HepG2 (cell line): ENCODE measurements at regions not wholly inside any gene's neighbourhood (a gene's known extent, or its start where the extent isn't known, plus 50 kb on each side); places are given as distances from the start of the nearest gene placed in this dataset.
A peak's percentile ranks its signal among the peaks of the same experiment; 100 is the strongest.

Experiments used
- CBX2 ChIP-seq, 2 experiments: fragments of 200-600 bp in 1 of 2; sonication (generic); formaldehyde crosslinking in 1 of 2; IDR thresholded peaks; 2 replicates each; pipeline versions ENCODE4 v1.7.0 to v1.8.1; 2018 to 2022; ENCODE audit warnings: low read depth in 2 of 2, low read length in 1 of 2, mild to moderate bottlenecking in 1 of 2, missing genetic modification reagents in 1 of 2
- CREB3 ChIP-seq: sonication (generic); formaldehyde crosslinking; IDR thresholded peaks from 2 replicates; pipeline ENCODE4 v1.5.0; 2020; ENCODE audit warnings: missing genetic modification reagents
- MED13 ChIP-seq: sonication (generic); formaldehyde crosslinking; IDR thresholded peaks from 2 replicates; pipeline ENCODE4 v1.5.0; 2020; ENCODE audit warnings: missing genetic modification reagents
- NFE2 ChIP-seq: sonication (generic); formaldehyde crosslinking; IDR thresholded peaks from 2 replicates; pipeline ENCODE4 v1.4.0; 2020; ENCODE audit warnings: missing genetic modification reagents
- SRSF9 ChIP-seq: fragments of 200-400 bp; formaldehyde crosslinking; IDR thresholded peaks from 2 replicates; pipeline ENCODE4 v1.6.1; 2018; ENCODE audit warnings: borderline replicate concordance, mild to moderate bottlenecking, low read depth, low read length; ENCODE audit not compliant: insufficient read depth, poor library complexity, severe bottlenecking
- STAT5B ChIP-seq: sonication (generic); formaldehyde crosslinking; IDR thresholded peaks from 2 replicates; pipeline ENCODE4 v1.4.0; 2020; ENCODE audit warnings: missing genetic modification reagents
- TBX3 ChIP-seq: fragments of 450-650 bp; IDR thresholded peaks from 2 replicates; pipeline ENCODE4 v1.6.1; 2017; ENCODE audit warnings: antibody characterized with exemption, mild to moderate bottlenecking, inconsistent platforms, borderline replicate concordance
- ZBTB26 ChIP-seq: IDR thresholded peaks from 2 replicates; pipeline ENCODE4 v1.6.1; 2016; ENCODE audit warnings: missing compliant biosample characterization, missing genetic modification reagents, borderline replicate concordance
- ZFP90 ChIP-seq: sonication (generic); formaldehyde crosslinking; IDR thresholded peaks from 2 replicates; pipeline ENCODE4 v1.8.0; 2022; ENCODE audit warnings: missing genetic modification reagents, mild to moderate bottlenecking, inconsistent platforms, borderline replicate concordance
- ZKSCAN8 ChIP-seq: IDR thresholded peaks from 2 replicates; pipeline ENCODE4 v1.6.1; 2016; ENCODE audit warnings: borderline replicate concordance, missing genetic modification reagents, missing compliant biosample characterization
- ZNF407 ChIP-seq: sonication (generic); formaldehyde crosslinking; IDR thresholded peaks from one replicate; pipeline ENCODE4 v1.5.1; 2020; ENCODE audit warnings: mild to moderate bottlenecking, missing genetic modification reagents; ENCODE audit errors: not compliant biosample characterization
- ZNF678 ChIP-seq: sonication (generic); formaldehyde crosslinking; IDR thresholded peaks from 2 replicates; pipeline ENCODE4 v1.4.0; 2020; ENCODE audit warnings: mild to moderate bottlenecking, missing genetic modification reagents
- ZNF704 ChIP-seq: sonication (generic); formaldehyde crosslinking; IDR thresholded peaks from 2 replicates; pipeline ENCODE4 v1.8.1; 2023; ENCODE audit warnings: mild to moderate bottlenecking, inconsistent platforms, moderate library complexity, missing genetic modification reagents, borderline replicate concordance
- ZNF713 ChIP-seq: sonication (generic); formaldehyde crosslinking; IDR thresholded peaks from 2 replicates; pipeline ENCODE4 v1.4.0; 2020; ENCODE audit warnings: mild to moderate bottlenecking, missing genetic modification reagents

- TF ChIP-seq SRSF9 = no peak
- no peak for TF ChIP-seq CBX2 (IDR thresholded peaks at IDR 0.05; ENCODE audit: low read depth, low read length)
- peak; percentile 57 for TF ChIP-seq CBX2 (CRISPR knock-in tag; IDR thresholded peaks at IDR 0.05; ENCODE audit: low read depth)
- peak; percentile 99 for TF ChIP-seq TBX3
- TF ChIP-seq ZNF704 = no peak
- peak; percentile 97 for TF ChIP-seq MED13
- no peak for TF ChIP-seq ZNF407
- TF ChIP-seq ZFP90 (CRISPR knock-in tag) = peak; percentile 93
- TF ChIP-seq CREB3 (CRISPR knock-in tag) = no peak
- peak; percentile 87; the same call in 1 of the 2 replicates for TF ChIP-seq ZBTB26 (CRISPR knock-in tag)
- TF ChIP-seq STAT5B (CRISPR knock-in tag) = peak; percentile 80
- no peak for TF ChIP-seq NFE2
- TF ChIP-seq ZKSCAN8 (CRISPR knock-in tag) = peak; percentile 96
- no peak for TF ChIP-seq ZNF678 (CRISPR knock-in tag)
- no peak for TF ChIP-seq ZNF713 (CRISPR knock-in tag)
Observed at GRCh38 chr2:145800151-145801091, 1280.5 kb upstream of the ZEB2 start (continued).
